ENCODE measurements at regions not wholly inside any gene's neighbourhood (a gene's known extent, or its start where the extent isn't known, plus 50 kb on each side); places are given as distances from the start of the nearest gene placed in this dataset.

GRCh38 chr4:96558466-96558865 is 718.6 kb downstream of the PDHA2 start:
- ChIA-PET POLR2A (ENCODE audit: unreplicated experiment) (no interaction called here), CTCF (no interaction called here)
- Histone ChIP-seq H4K91ac (ENCODE audit: insufficient read depth, low read depth, low read length) (no peak overlapping the region), H3K23ac (ENCODE audit: low read depth, low read length) (no peak overlapping the region), H3K27ac (ENCODE audit: insufficient read depth, low read length) (no peak overlapping the region), H3K9me1 (ENCODE audit: insufficient read depth, low read length) (no peaks in the 10 kb centered on the region), H2BK15ac (ENCODE audit: low read depth, low read length) (no peak overlapping the region), H3K27me3 (ENCODE audit: control insufficient read depth, insufficient read depth, low read length) (no peaks in the 10 kb centered on the region), H3K4me1 (ENCODE audit: control insufficient read depth, insufficient read depth, low read length) (no peaks in the 10 kb centered on the region), H3K36me3 (ENCODE audit: control insufficient read depth, insufficient read depth, low read length) (no peaks in the 10 kb centered on the region), H3K4ac (ENCODE audit: low read depth, low read length) (no peak overlapping the region), H3K56ac (ENCODE audit: extremely low read depth, insufficient read depth, low read length) (no peak overlapping the region), H4K8ac (ENCODE audit: low read depth in 2 of 2, low read length in 2 of 2) (no peak overlapping the region), H3K18ac (ENCODE audit: low read depth, low read length) (no peak overlapping the region), H4K5ac (ENCODE audit: low read depth, low read length) (no peak overlapping the region), H3K4me2 (ENCODE audit: low read depth, low read length) (no peak overlapping the region), H2AK5ac (ENCODE audit: low read depth, low read length) (no peak overlapping the region), H2AFZ (replicated peaks; ENCODE audit: low read length, poor library complexity) (no peak overlapping the region), H2BK120ac (ENCODE audit: low read depth, low read length) (no peak overlapping the region), H4K20me1 (ENCODE audit: insufficient read depth, low read length) (no peaks in the 10 kb centered on the region), H3K14ac (replicated peaks; ENCODE audit: low read depth, low read length) (no peak overlapping the region), H3K9ac (ENCODE audit: low read depth, low read length) (no peak overlapping the region), H3K79me1 (ENCODE audit: low read depth in 1 of 2, low read length in 2 of 2) (no peaks in the 10 kb centered on the region), H2BK5ac (ENCODE audit: low read depth, low read length, poor library complexity, severe bottlenecking) (no peak overlapping the region), H3K4me3 (ENCODE audit: insufficient read depth, low read depth, low read length) (no peak overlapping the region), H3K9me3 (ENCODE audit: control insufficient read depth, insufficient read depth, low read length) (peaks cover 6% of the 10 kb centered on the region), H2BK20ac (ENCODE audit: low read depth, low read length) (no peak overlapping the region), H2AK9ac (replicated peaks; ENCODE audit: low read depth, low read length, poor library complexity) (no peak overlapping the region)
- WGBS, 2 experiments (ENCODE audit: extremely low coverage in 2 of 2, insufficient read length in 1 of 2), result no CpG with 5 or more reads among the region's 2 CpGs
- TF ChIP-seq MAZ (IDR thresholded peaks at IDR 0.05; ENCODE audit: borderline replicate concordance, low read depth, low read length) (no peak), MAFK (IDR thresholded peaks at IDR 0.05; ENCODE audit: low read depth, low read length) (no peak), NFE2L2 (IDR thresholded peaks at IDR 0.05; ENCODE audit: low read depth, low read length) (no peak), ELK1 (IDR thresholded peaks at IDR 0.05; ENCODE audit: borderline replicate concordance, low read depth, low read length) (no peak), POLR2A (IDR thresholded peaks at IDR 0.05; ENCODE audit: low read depth, low read length) (no peak), RCOR1 (IDR thresholded peaks at IDR 0.05; ENCODE audit: insufficient replicate concordance, low read length) (no peak), MXI1 (IDR thresholded peaks at IDR 0.05; ENCODE audit: borderline replicate concordance, low read depth, low read length) (no peak), BHLHE40 (IDR thresholded peaks at IDR 0.05; ENCODE audit: low read depth, low read length) (no peak), SMC3 (IDR thresholded peaks at IDR 0.05; ENCODE audit: low read depth, low read length) (no peak), USF2 (IDR thresholded peaks at IDR 0.05; ENCODE audit: low read depth, low read length) (no peak), FOS (IDR thresholded peaks at IDR 0.05; ENCODE audit: low read depth, low read length) (no peak), CHD1 (IDR thresholded peaks at IDR 0.05; ENCODE audit: low read depth, low read length) (no peak), RAD21 (IDR thresholded peaks at IDR 0.05; ENCODE audit: low read length) (no peak), CEBPB (IDR thresholded peaks at IDR 0.05; ENCODE audit: low read depth, low read length) (no peak), CTCF (conservative IDR thresholded peaks at IDR 0.05; ENCODE audit: low read depth, low read length) (no peak), RFX5 (IDR thresholded peaks at IDR 0.05; ENCODE audit: low read depth, low read length) (no peak)
- in situ Hi-C loops (cut with MboI; ENCODE audit: low sequenced_read_pairs) (no loop called here), dilution Hi-C loops (cut with HindIII; ENCODE audit: low sequenced_read_pairs, unreplicated experiment) (no loop called here), intact Hi-C loops (cut with micrococcal nuclease) (no loop called here)
- ATAC-seq (ENCODE audit: low read depth) (no peak), DNase-seq (no peak)
- BruUV-seq (replicated peaks), result no TSS peak
